GM12878 (cell line): ENCODE measurements at regions not wholly inside any gene's neighbourhood (a gene's known extent, or its start where the extent isn't known, plus 50 kb on each side); places are given as distances from the start of the nearest gene placed in this dataset.
A peak's percentile ranks its signal among the peaks of the same experiment; 100 is the strongest.

Source experiments
- ATAC-seq: fragments of 200-7000 bp; cut with Tn5 transposase; 3 replicates; pipeline ENCODE4 v1.9.1; 2020; ENCODE audit warnings: mild to moderate bottlenecking, moderate library complexity
- BruUV-seq: library from RNA; stranded (reverse); fragments of 400-500 nt; replicated peaks from 2 replicates; lab custom pipeline; 2021; lab: Mats Ljungman, UMichigan
- CTCF ChIA-PET: fragments of 300-600 bp; sonication (Branson Sonifier 250); formaldehyde crosslinking; extraction: SDS; loops from one replicate; lab custom pipeline; 2021; ENCODE audit warnings: inconsistent platforms; lab: Yijun Ruan, JAX
- POLR2A ChIA-PET: fragments of 350-600 bp; formaldehyde crosslinking; extraction: SDS; loops from one replicate; lab custom pipeline; 2021; ENCODE audit warnings: inconsistent platforms; lab: Charles Lee
- RAD21 ChIA-PET: fragments of 300-600 bp; sonication (Branson Sonifier 250); formaldehyde crosslinking; loops from one replicate; lab custom pipeline; 2023; ENCODE audit warnings: antibody characterized with exemption; ENCODE audit not compliant: unreplicated experiment; lab: Charles Lee
- SMC1A ChIA-PET: fragments of 300-600 bp; sonication (Branson Sonifier 250); formaldehyde crosslinking; loops from one replicate; lab custom pipeline; 2023; ENCODE audit not compliant: unreplicated experiment, uncharacterized antibody; lab: Charles Lee
- DNase-seq: peaks from one replicate; pipeline ENCODE4 v3.0.0-alpha.2; 2011; ENCODE audit warnings: low read depth, low spot score
- FAIRE-seq: peaks from 3 replicates; lab custom pipeline; 2011; peaks lifted over from hg19 to GRCh38; lab: Jason Lieb, UNC
- H2AFZ ChIP-seq: 2 replicates; pipeline ENCODE4 v1.6.0; 2011; ENCODE audit warnings: low read depth, low read length, control low read depth; ENCODE audit not compliant: control insufficient read depth
- H3K27ac ChIP-seq: 2 replicates; pipeline ENCODE4 v1.5.1; 2011; ENCODE audit warnings: control low read depth; ENCODE audit not compliant: control insufficient read depth, insufficient read depth
- H3K27me3 ChIP-seq, 2 experiments: replicated peaks in 1 of 2; 2 replicates each; pipeline versions ENCODE4 v1.6.0 to v1.6.1; 2011; ENCODE audit warnings: low read length in 1 of 2; ENCODE audit not compliant: control insufficient read depth in 2 of 2, insufficient read depth in 2 of 2
- H3K36me3 ChIP-seq, 2 experiments: 2 replicates each; pipeline ENCODE4 v1.5.1; 2011; ENCODE audit warnings: low read length in 1 of 2; ENCODE audit not compliant: control insufficient read depth in 2 of 2, insufficient read depth in 2 of 2
- H3K4me1 ChIP-seq: 2 replicates; pipeline ENCODE4 v1.6.1; 2011; ENCODE audit warnings: mild to moderate bottlenecking, low read length, moderate library complexity, mixed read lengths; ENCODE audit not compliant: control insufficient read depth, insufficient read depth
- H3K4me2 ChIP-seq: 2 replicates; pipeline ENCODE4 v1.6.0; 2011; ENCODE audit warnings: control low read depth; ENCODE audit not compliant: control insufficient read depth, insufficient read depth
- H3K4me3 ChIP-seq: fragments of 200-600 bp; sonication (generic); 2 replicates; pipeline ENCODE4 v1.5.1; 2016
- H3K79me2 ChIP-seq: 2 replicates; pipeline ENCODE4 v1.6.0; 2011; ENCODE audit warnings: low read length; ENCODE audit not compliant: control insufficient read depth, insufficient read depth
- H3K9ac ChIP-seq: 2 replicates; pipeline ENCODE4 v1.8.0; 2011; ENCODE audit warnings: low read length, control low read depth, mixed read lengths; ENCODE audit not compliant: control insufficient read depth, insufficient read depth
- H3K9me3 ChIP-seq: replicated peaks from 3 replicates; pipeline ENCODE4 v1.5.1; 2011; ENCODE audit warnings: mild to moderate bottlenecking, low read length; ENCODE audit not compliant: control insufficient read depth, insufficient read depth
- H4K20me1 ChIP-seq: 2 replicates; pipeline ENCODE4 v1.6.0; 2011; ENCODE audit not compliant: control insufficient read depth, insufficient read depth
- BACH1 ChIP-seq: fragments of 450-650 bp; IDR thresholded peaks from 2 replicates; pipeline ENCODE4 v1.6.1; 2017; ENCODE audit warnings: mild to moderate bottlenecking, borderline replicate concordance
- CBFB ChIP-seq: IDR thresholded peaks from 2 replicates; pipeline ENCODE4 v1.6.1; 2016; ENCODE audit warnings: antibody characterized with exemption, low read depth
- CBX5 ChIP-seq: sonication (generic); IDR thresholded peaks from 2 replicates; pipeline ENCODE4 v1.6.1; 2016; ENCODE audit warnings: low read depth, moderate library complexity, mild to moderate bottlenecking, inconsistent platforms
- CEBPB ChIP-seq, 2 experiments: fragments of 150-350 bp in 1 of 2; IDR thresholded peaks; 2 replicates each; pipeline ENCODE4 v1.6.1; 2012 to 2014; ENCODE audit warnings: low read depth in 2 of 2, low read length in 2 of 2, borderline replicate concordance in 1 of 2, inconsistent platforms in 1 of 2
- CREM ChIP-seq: IDR thresholded peaks from 2 replicates; pipeline ENCODE4 v1.6.1; 2014; ENCODE audit warnings: antibody characterized with exemption, low read depth
- EP300 ChIP-seq, 2 experiments: fragments of 150-350 bp in 1 of 2; IDR thresholded peaks; 2 replicates each; pipeline ENCODE4 v1.6.1; 2011 to 2012; ENCODE audit warnings: low read depth in 2 of 2, low read length in 2 of 2, borderline replicate concordance in 1 of 2, improper control_type of control experiment in 1 of 2, inconsistent platforms in 1 of 2; ENCODE audit not compliant: control insufficient read depth in 1 of 2
- FOS ChIP-seq: IDR thresholded peaks from 3 replicates; pipeline ENCODE4 v1.6.1; 2011; ENCODE audit warnings: borderline replicate concordance; ENCODE audit not compliant: insufficient read length; ENCODE audit errors: extremely low read depth
- JUNB ChIP-seq: IDR thresholded peaks from 2 replicates; pipeline ENCODE4 v1.6.1; 2016; ENCODE audit warnings: antibody characterized with exemption, mild to moderate bottlenecking
- MEF2A ChIP-seq: IDR thresholded peaks from 2 replicates; pipeline ENCODE4 v1.6.1; 2011; ENCODE audit warnings: low read depth, mild to moderate bottlenecking, low read length, moderate library complexity; ENCODE audit not compliant: insufficient read depth
- MEF2B ChIP-seq: fragments of 450-650 bp; IDR thresholded peaks from 2 replicates; pipeline ENCODE4 v1.6.1; 2018; ENCODE audit warnings: mild to moderate bottlenecking, moderate library complexity; ENCODE audit not compliant: partially characterized antibody, poor library complexity, severe bottlenecking
- MTA2 ChIP-seq: fragments of 450-650 bp; IDR thresholded peaks from 2 replicates; pipeline ENCODE4 v1.6.1; 2016; ENCODE audit warnings: low read depth, mild to moderate bottlenecking, moderate library complexity
- MTA3 ChIP-seq: IDR thresholded peaks from 2 replicates; pipeline ENCODE4 v1.6.1; 2012; ENCODE audit warnings: low read length, inconsistent platforms, borderline replicate concordance
- NFIC ChIP-seq: IDR thresholded peaks from 2 replicates; pipeline ENCODE4 v1.6.1; 2012; ENCODE audit warnings: low read depth, mild to moderate bottlenecking, inconsistent platforms, low read length, moderate library complexity
- PML ChIP-seq: IDR thresholded peaks from 2 replicates; pipeline ENCODE4 v1.6.1; 2012; ENCODE audit warnings: low read length, inconsistent platforms
- RELA ChIP-seq: fragments of 450-650 bp; IDR thresholded peaks from 2 replicates; pipeline ENCODE4 v1.8.0; 2014; ENCODE audit warnings: borderline replicate concordance; ENCODE audit not compliant: partially characterized antibody
- STAT1 ChIP-seq: fragments of 450-650 bp; conservative IDR thresholded peaks from 2 replicates; pipeline ENCODE4 v1.6.1; 2014; ENCODE audit warnings: antibody characterized with exemption, mild to moderate bottlenecking
- TAF1 ChIP-seq: IDR thresholded peaks from 2 replicates; pipeline ENCODE4 v1.6.1; 2011; ENCODE audit warnings: mild to moderate bottlenecking, low read depth, low read length, borderline replicate concordance
- TBL1XR1 ChIP-seq: IDR thresholded peaks from 2 replicates; pipeline ENCODE4 v1.6.1; 2012; ENCODE audit warnings: low read depth, low read length, improper control_type of control experiment
- TCF7 ChIP-seq: IDR thresholded peaks from 2 replicates; pipeline ENCODE4 v1.6.1; 2014; ENCODE audit warnings: antibody characterized with exemption, borderline replicate concordance
- WGBS: methylation state at CpG from one replicate; pipeline ENCODE4 v1.1.6; 2016; ENCODE audit warnings: low lambda C conversion rate; ENCODE audit not compliant: insufficient replicate concordance, insufficient coverage; ENCODE audit errors: missing lambda C conversion rate; 5-methylcytosine and 5-hydroxymethylcytosine counted together
- in situ Hi-C: fragments of 300-500 bp; cut with MboI; formaldehyde crosslinking; loops from 9 replicates; pipeline ENCODE4 v1.14.3; 2018; ENCODE audit warnings: mixed read lengths
- intact Hi-C: fragments of 100-400 bp; cut with micrococcal nuclease; formaldehyde crosslinking; loops from one replicate; pipeline ENCODE4 v1.14.2; 2022; ENCODE audit not compliant: unreplicated experiment
- TF ChIP-seq, protein P1 (sequence below): fragments of 450-650 bp; IDR thresholded peaks from 2 replicates; pipeline ENCODE4 v1.6.1; 2017; ENCODE audit warnings: mild to moderate bottlenecking, low read depth, inconsistent platforms; ENCODE audit not compliant: poor library complexity, severe bottlenecking
- TF ChIP-seq, protein P2 (sequence below): IDR thresholded peaks from 2 replicates; pipeline ENCODE4 v1.6.1; 2011; ENCODE audit warnings: low read depth, low read length, improper control_type of control experiment, borderline replicate concordance

DNA sequence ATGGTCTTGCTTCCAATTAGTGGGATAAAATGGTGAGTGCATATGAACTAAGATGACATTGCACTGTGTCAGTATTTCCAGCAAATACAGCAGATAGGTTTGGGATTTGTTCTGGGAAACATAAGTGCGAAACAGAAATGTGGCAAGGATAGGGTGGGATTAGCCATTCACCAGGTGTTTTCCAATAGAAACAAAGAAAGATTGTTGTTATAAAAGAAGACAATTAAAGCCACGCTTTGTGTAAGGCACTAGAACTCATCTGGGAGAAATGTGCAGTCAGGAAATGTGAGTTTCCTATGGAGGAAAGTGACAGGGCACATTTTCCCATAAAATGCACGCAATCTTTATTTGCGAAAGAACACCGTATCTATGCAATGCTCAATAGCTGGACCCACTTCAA lies 1547.8 kb downstream of the EFNB2 start (continued):
- TF ChIP-seq, protein P1, sequence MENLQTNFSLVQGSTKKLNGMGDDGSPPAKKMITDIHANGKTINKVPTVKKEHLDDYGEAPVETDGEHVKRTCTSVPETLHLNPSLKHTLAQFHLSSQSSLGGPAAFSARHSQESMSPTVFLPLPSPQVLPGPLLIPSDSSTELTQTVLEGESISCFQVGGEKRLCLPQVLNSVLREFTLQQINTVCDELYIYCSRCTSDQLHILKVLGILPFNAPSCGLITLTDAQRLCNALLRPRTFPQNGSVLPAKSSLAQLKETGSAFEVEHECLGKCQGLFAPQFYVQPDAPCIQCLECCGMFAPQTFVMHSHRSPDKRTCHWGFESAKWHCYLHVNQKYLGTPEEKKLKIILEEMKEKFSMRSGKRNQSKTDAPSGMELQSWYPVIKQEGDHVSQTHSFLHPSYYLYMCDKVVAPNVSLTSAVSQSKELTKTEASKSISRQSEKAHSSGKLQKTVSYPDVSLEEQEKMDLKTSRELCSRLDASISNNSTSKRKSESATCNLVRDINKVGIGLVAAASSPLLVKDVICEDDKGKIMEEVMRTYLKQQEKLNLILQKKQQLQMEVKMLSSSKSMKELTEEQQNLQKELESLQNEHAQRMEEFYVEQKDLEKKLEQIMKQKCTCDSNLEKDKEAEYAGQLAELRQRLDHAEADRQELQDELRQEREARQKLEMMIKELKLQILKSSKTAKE: no peak
- TF ChIP-seq BACH1 (no peak), FOS (no peak)

DNA sequence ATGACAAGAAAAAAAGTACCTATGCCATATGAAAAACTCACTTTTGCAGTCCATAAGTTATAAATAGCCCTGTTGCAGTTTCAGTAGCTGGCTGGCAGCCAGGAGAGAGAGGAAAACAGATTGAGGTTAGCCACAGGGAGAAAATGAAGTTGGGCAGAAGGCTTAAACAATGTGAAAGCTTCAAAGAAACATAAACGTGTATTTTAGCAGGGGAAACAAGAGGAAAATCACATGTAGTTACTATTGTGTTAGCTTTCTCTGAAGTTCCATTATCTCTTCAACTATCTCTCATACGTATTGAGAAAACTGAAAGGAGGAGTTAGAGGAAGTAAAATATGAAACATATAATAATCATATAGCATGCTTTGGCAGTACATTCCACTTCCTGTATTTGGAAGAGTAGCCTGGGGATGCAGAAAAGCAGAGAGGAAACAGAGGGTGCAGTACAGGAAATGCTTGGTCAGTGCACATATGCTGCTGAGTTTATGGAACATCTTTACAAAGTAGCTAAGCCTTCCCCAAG lies 1551.1 kb downstream of the EFNB2 start:
- peak overlapping the region; percentile 74 for H3K4me2 ChIP-seq
- H3K4me1 ChIP-seq: peaks cover 24% of the 10 kb centered on the region
- intact Hi-C loops (loop anchor here (10.0 kb wide), 1 partner anchor 1800 kb away; no protein-coding TSS in a partner anchor), in situ Hi-C loops (loop anchor here (25.0 kb wide), 1 partner anchor 1553 kb away; the partner anchor contains the start of gene EFNB2)
- peak overlapping the region; percentile 67 for H2AFZ ChIP-seq
- H3K9ac ChIP-seq: no peak overlapping the region; the same call in 1 of the 2 replicates
- FAIRE-seq (peak; percentile 88), ATAC-seq (peak; percentile 87), DNase-seq (peak; percentile 92)
- H3K27ac ChIP-seq: peak overlapping the region; percentile 77
- ChIA-PET POLR2A (no interaction called here), RAD21 (interaction anchor here (0.8 kb wide), 1 partner anchor 156 kb away, joined by 3 read pairs; no protein-coding TSS in a partner anchor), CTCF (no interaction called here), SMC1A (interaction anchor here (1.2 kb wide), 1 partner anchor 9 kb away, joined by 3 read pairs; no protein-coding TSS in a partner anchor)
- 3% methylated on average over 2 of the region's 2 CpGs for WGBS
- H3K9me3 ChIP-seq: no peaks in the 10 kb centered on the region; the same call in 1 of the 3 replicates
- no peaks in the 10 kb centered on the region for H4K20me1 ChIP-seq
- no peaks in the 10 kb centered on the region for H3K79me2 ChIP-seq
- no peaks in the 10 kb centered on the region for H3K27me3 ChIP-seq
- H3K4me3 ChIP-seq: peak overlapping the region; percentile 15; the same call in 1 of the 2 replicates
- BruUV-seq: no TSS peak
- no peaks in the 10 kb centered on the region for H3K36me3 ChIP-seq
- TF ChIP-seq, protein P2, sequence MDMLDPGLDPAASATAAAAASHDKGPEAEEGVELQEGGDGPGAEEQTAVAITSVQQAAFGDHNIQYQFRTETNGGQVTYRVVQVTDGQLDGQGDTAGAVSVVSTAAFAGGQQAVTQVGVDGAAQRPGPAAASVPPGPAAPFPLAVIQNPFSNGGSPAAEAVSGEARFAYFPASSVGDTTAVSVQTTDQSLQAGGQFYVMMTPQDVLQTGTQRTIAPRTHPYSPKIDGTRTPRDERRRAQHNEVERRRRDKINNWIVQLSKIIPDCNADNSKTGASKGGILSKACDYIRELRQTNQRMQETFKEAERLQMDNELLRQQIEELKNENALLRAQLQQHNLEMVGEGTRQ: no peak
- TF ChIP-seq CEBPB (IDR thresholded peaks at IDR 0.05; ENCODE audit: borderline replicate concordance in 1 of 2, low read depth in 2 of 2, low read length in 2 of 2) (peak in 1 of 2 experiments; percentile 61; a peak in 1 of 4 replicates), PML (peak; percentile 50), CBX5 (peak; percentile 95), MEF2B (peak; percentile 76), TAF1 (no peak), MTA2 (peak; percentile 53; the same call in 1 of the 2 replicates), EP300 (IDR thresholded peaks at IDR 0.05; ENCODE audit: borderline replicate concordance in 1 of 2, control insufficient read depth in 1 of 2, low read depth in 2 of 2, low read length in 2 of 2) (peak in 1 of 2 experiments; percentile 49; a peak in 1 of 4 replicates), MEF2A (peak; percentile 97), TBL1XR1 (peak; percentile 69; the same call in 1 of the 2 replicates), NFIC (peak; percentile 95), MTA3 (peak; percentile 92), CBFB (peak; percentile 76; the same call in 1 of the 2 replicates), STAT1 (no peak), CREM (peak; percentile 70; the same call in 1 of the 2 replicates), TCF7 (0 out of 2 replicates have a peak, but pooled peaks have one; percentile 33), JUNB (peak; percentile 16; the same call in 1 of the 2 replicates), RELA (no peak)
